Umbilical cord (tissue), 1 donor: ENCODE measurements at regions not wholly inside any gene's neighbourhood (a gene's known extent, or its start where the extent isn't known, plus 50 kb on each side); places are given as distances from the start of the nearest gene placed in this dataset.

Experiments
- DNase-seq: peaks from one replicate; pipeline ENCODE4 v3.0.0-alpha.2; 2015; ENCODE audit warnings: low spot score

GRCh38 chr6:167493976-167494697 lies 169.3 kb downstream of the TTLL2 start:
- peak; percentile 88 for DNase-seq

- no peak for DNase-seq
Measured at GRCh38 chr6:167494698-167495435, 170.0 kb downstream of the TTLL2 start.

- DNase-seq, result no peak
Measured at GRCh38 chr6:167495506-167496401, 170.9 kb downstream of the TTLL2 start.

DNA sequence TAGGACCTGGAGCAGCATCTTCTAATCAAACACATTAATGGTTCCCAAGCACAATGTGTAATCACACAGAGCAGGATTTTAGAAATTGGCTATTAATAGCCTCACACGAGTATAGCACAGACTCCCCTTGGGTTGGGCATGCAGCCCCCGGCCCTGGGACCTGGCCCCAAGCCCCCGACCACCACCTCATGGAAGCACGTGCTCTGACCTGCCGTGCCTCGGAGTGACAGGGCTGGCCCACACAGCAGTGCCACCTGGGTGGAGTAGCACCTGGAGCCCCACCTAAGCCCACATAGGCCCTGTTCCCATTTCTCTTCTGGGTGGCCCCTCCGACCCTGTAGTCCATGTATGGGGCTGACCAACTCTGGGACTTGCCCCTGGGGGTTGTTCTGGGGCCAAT lies 171.8 kb downstream of the TTLL2 start:
- DNase-seq, result no peak

- no peak for DNase-seq
Measured at GRCh38 chr6:167497428-167498056, 172.7 kb downstream of the TTLL2 start.

GRCh38 chr6:167499161-167499660 lies 174.3 kb downstream of the TTLL2 start:
- no peak for DNase-seq

- DNase-seq, result no peak
Measured at GRCh38 chr6:167500961-167501360, 176.1 kb downstream of the TTLL2 start.

DNA sequence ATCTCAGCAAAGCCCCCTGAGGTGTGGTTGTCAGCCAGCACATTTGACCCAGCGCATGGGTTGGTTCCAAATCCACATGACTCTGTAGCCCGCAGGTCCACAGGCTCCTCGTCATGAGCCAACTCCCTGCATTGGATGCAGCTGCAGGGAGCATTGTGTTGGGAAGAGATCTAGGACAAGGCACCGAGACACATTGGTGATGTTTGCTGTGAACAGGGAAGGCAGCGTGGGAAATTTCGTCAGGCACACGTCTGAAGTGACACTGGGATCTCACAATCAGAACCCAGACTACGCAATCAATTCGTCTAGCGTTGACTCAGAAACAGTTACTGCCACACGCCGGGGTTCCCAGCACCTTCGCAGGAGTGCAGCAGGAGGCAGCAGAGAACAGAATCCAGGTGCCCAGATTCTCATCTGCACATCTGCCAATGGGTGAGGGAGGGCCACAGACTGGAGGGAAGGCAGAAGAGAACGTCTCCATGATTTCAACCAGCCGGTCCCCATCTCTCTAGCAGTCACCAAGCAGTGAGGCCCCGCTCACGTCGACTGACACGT lies 177.0 kb downstream of the TTLL2 start:
- DNase-seq, result no peak

- DNase-seq, result no peak
Measured at GRCh38 chr6:167502471-167502870, 177.6 kb downstream of the TTLL2 start.

- DNase-seq, result no peak
Measured at GRCh38 chr6:167504385-167504961, 179.6 kb downstream of the TTLL2 start.

GRCh38 chr6:167505199-167505598 lies 180.3 kb downstream of the TTLL2 start:
- DNase-seq, result no peak

DNA sequence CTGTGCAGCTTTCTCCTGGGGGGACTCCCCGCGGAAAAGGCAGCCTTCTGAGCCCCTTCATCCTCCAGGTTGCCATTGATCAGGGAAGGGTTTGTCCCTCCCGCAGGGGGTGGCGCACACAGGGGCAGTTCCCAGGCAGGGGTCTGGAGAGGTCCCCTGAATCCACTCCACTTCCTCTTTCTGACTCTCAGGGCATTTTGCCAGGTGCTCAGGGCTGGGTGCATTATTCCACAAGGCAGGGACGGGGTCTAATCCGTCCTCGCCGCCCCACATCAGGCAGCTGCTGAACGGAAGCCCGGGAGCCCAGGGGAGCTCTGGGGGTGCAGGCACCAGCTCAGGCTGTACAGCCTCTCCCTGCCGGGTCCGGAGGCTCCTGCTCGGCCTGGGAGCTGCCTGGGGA lies 180.9 kb downstream of the TTLL2 start:
- DNase-seq, result no peak

- DNase-seq, result no peak
Measured at GRCh38 chr6:167506443-167507301, 181.8 kb downstream of the TTLL2 start.

DNA sequence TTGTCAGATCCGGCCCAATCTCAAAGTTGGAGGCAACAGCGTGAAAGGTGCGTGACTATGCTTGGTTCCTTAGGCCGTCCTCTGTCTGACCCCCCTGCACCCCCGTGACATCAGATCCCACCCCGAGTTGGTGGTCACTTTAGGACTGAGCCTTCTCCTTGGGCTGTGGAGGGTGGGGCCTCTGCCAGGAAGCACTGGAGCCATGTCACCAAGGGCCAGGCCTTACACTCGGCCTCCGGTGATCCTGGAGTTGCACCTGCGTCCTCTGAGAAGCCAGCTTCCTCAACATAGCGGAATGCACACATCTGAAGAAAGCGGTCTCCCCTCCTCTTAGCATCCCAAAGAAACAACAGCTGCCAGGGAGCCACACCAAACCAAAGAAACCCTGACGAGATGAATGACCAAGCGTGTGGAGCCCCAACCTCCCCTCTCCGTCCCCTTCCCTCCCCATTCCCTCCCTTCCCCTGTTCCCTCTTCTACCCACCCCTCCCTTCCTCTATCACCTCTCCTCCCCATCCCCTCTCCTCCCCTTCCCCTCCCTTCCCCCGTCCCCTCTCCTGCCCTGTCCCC lies 182.6 kb downstream of the TTLL2 start:
- DNase-seq, result no peak

- no peak for DNase-seq
Measured at GRCh38 chr6:167508919-167509852, 184.3 kb downstream of the TTLL2 start.

GRCh38 chr6:167509853-167510220 lies 185.0 kb downstream of the TTLL2 start:
- no peak for DNase-seq

- no peak for DNase-seq
Measured at GRCh38 chr6:167510648-167511047, 185.8 kb downstream of the TTLL2 start.

- no peak for DNase-seq
Measured at GRCh38 chr6:167512696-167513375, 187.9 kb downstream of the TTLL2 start.
